ENCODE measurements at regions not wholly inside any gene's neighbourhood (a gene's known extent, or its start where the extent isn't known, plus 50 kb on each side); places are given as distances from the start of the nearest gene placed in this dataset.

- no peak for DNase-seq
- TF ChIP-seq EZH2 (optimal IDR thresholded peaks at IDR 0.05; ENCODE audit: low read depth, low read length) (no peak), CTCF (IDR thresholded peaks at IDR 0.05; ENCODE audit: low read length) (no peak), EZH2phosphoT487 (IDR thresholded peaks at IDR 0.05; ENCODE audit: low read length) (no peak)
- H3K79me2 ChIP-seq (ENCODE audit: low read length) = no peaks in the 10 kb centered on the region
- H3K9me2 ChIP-seq (replicated peaks; ENCODE audit: insufficient read depth, low read length) = no peaks in the 10 kb centered on the region
- H3K4me3 ChIP-seq (ENCODE audit: low read length) = no peak overlapping the region
- no peaks in the 10 kb centered on the region for H3K36me3 ChIP-seq (replicated peaks; ENCODE audit: insufficient read depth, low read length)
- H4K20me1 ChIP-seq (ENCODE audit: insufficient read depth, low read length) = no peaks in the 10 kb centered on the region
- H3K9ac ChIP-seq (ENCODE audit: low read length) = no peak overlapping the region
- H3K4me2 ChIP-seq (ENCODE audit: low read depth, low read length) = no peak overlapping the region
- H3K4me1 ChIP-seq (ENCODE audit: low read length) = no peaks in the 10 kb centered on the region
- H3F3A ChIP-seq (ENCODE audit: insufficient read depth, low read length) = no peaks in the 10 kb centered on the region
- no peak overlapping the region for H3K27ac ChIP-seq (ENCODE audit: low read length)
- H3K9me3 ChIP-seq (replicated peaks; ENCODE audit: insufficient read depth, low read length) = no peaks in the 10 kb centered on the region
- H3K27me3 ChIP-seq (replicated peaks; ENCODE audit: insufficient read depth, low read length) = no peaks in the 10 kb centered on the region
- no peak overlapping the region for H2AFZ ChIP-seq (ENCODE audit: low read length)
These were observed 124.2 kb upstream of the ZIC3 start for GRCh38 chrX:137441711-137442110.

GRCh38 chrX:137432609-137433008, 133.3 kb upstream of the ZIC3 start:
- DNase-seq = peak; percentile 64
- H3K79me2 ChIP-seq (ENCODE audit: low read length) = no peaks in the 10 kb centered on the region
- no peaks in the 10 kb centered on the region for H3K36me3 ChIP-seq (replicated peaks; ENCODE audit: insufficient read depth, low read length)
- H4K20me1 ChIP-seq (ENCODE audit: insufficient read depth, low read length) = no peaks in the 10 kb centered on the region
- H2AFZ ChIP-seq (ENCODE audit: low read length) = no peak overlapping the region
- no peaks in the 10 kb centered on the region for H3K9me3 ChIP-seq (replicated peaks; ENCODE audit: insufficient read depth, low read length)
- TF ChIP-seq EZH2 (optimal IDR thresholded peaks at IDR 0.05; ENCODE audit: low read depth, low read length) = no peak
- TF ChIP-seq CTCF (IDR thresholded peaks at IDR 0.05; ENCODE audit: low read length) = peak; percentile 64
- H3K27me3 ChIP-seq (replicated peaks; ENCODE audit: insufficient read depth, low read length) = no peaks in the 10 kb centered on the region
- H3K4me1 ChIP-seq (ENCODE audit: low read length) = no peaks in the 10 kb centered on the region
- no peak overlapping the region for H3K9ac ChIP-seq (ENCODE audit: low read length)
- no peaks in the 10 kb centered on the region for H3F3A ChIP-seq (ENCODE audit: insufficient read depth, low read length)
- H3K27ac ChIP-seq (ENCODE audit: low read length) = no peak overlapping the region
- no peak overlapping the region for H3K4me3 ChIP-seq (ENCODE audit: low read length)
- H3K9me2 ChIP-seq (replicated peaks; ENCODE audit: insufficient read depth, low read length) = no peaks in the 10 kb centered on the region
- no peak overlapping the region for H3K4me2 ChIP-seq (ENCODE audit: low read depth, low read length)

- Histone ChIP-seq H3K4me2 (ENCODE audit: low read depth, low read length) (no peak overlapping the region), H3K9ac (ENCODE audit: low read length) (no peak overlapping the region), H2AFZ (ENCODE audit: low read length) (no peak overlapping the region), H3K79me2 (ENCODE audit: low read length) (no peaks in the 10 kb centered on the region), H3K27me3 (replicated peaks; ENCODE audit: insufficient read depth, low read length) (no peaks in the 10 kb centered on the region), H3K4me3 (ENCODE audit: low read length) (no peak overlapping the region), H3K27ac (ENCODE audit: low read length) (no peak overlapping the region), H3K4me1 (ENCODE audit: low read length) (no peaks in the 10 kb centered on the region), H4K20me1 (ENCODE audit: insufficient read depth, low read length) (no peaks in the 10 kb centered on the region), H3F3A (ENCODE audit: insufficient read depth, low read length) (no peaks in the 10 kb centered on the region), H3K36me3 (replicated peaks; ENCODE audit: insufficient read depth, low read length) (no peaks in the 10 kb centered on the region), H3K9me3 (replicated peaks; ENCODE audit: insufficient read depth, low read length) (no peaks in the 10 kb centered on the region), H3K9me2 (replicated peaks; ENCODE audit: insufficient read depth, low read length) (no peaks in the 10 kb centered on the region)
- TF ChIP-seq EZH2 (optimal IDR thresholded peaks at IDR 0.05; ENCODE audit: low read depth, low read length) = no peak
- TF ChIP-seq EZH2phosphoT487 (IDR thresholded peaks at IDR 0.05; ENCODE audit: low read length) = no peak
- TF ChIP-seq CTCF (IDR thresholded peaks at IDR 0.05; ENCODE audit: low read length) = no peak
- DNase-seq = no peak
These were observed 134.0 kb upstream of the ZIC3 start for GRCh38 chrX:137431693-137432488.
